OCI-LY7 (cell line): ENCODE measurements at regions not wholly inside any gene's neighbourhood (a gene's known extent, or its start where the extent isn't known, plus 50 kb on each side); places are given as distances from the start of the nearest gene placed in this dataset.

Experiments used
- EZH2phosphoT487 ChIP-seq: fragments of 200-600 bp; sonication (generic); IDR thresholded peaks from 2 replicates; pipeline ENCODE4 v1.6.1; 2018; ENCODE audit warnings: low read depth, borderline replicate concordance, mild to moderate bottlenecking, mixed run types, antibody characterized with exemption, low read length, moderate library complexity, mixed read lengths
- TF ChIP-seq, protein P1 (sequence below): fragments of 200-600 bp; sonication (generic); conservative IDR thresholded peaks from 2 replicates; pipeline ENCODE4 v1.5.1; 2014; ENCODE audit warnings: mild to moderate bottlenecking, antibody characterized with exemption, low read length, moderate library complexity, mixed read lengths

DNA sequence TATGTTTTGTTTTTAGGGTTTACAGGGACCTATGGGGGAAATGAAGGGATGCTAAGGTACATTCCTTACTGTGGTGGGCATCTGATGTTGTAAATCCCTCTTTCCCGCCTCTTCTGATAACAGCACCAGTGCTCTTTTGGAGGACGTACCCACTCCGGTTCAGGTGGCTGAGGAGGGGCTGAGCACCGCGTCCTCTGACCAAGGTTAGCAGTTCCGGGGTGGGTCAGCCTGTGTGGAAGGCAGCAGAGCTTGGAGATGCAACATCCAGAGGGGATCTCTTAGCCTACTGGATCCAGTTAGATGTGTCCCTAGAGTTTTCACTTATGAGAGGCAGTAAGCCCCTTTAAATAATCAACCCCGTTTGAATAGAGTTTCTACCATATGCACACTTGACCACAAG is 135.3 kb upstream of the KCNG1 start:
- TF ChIP-seq, protein P1, sequence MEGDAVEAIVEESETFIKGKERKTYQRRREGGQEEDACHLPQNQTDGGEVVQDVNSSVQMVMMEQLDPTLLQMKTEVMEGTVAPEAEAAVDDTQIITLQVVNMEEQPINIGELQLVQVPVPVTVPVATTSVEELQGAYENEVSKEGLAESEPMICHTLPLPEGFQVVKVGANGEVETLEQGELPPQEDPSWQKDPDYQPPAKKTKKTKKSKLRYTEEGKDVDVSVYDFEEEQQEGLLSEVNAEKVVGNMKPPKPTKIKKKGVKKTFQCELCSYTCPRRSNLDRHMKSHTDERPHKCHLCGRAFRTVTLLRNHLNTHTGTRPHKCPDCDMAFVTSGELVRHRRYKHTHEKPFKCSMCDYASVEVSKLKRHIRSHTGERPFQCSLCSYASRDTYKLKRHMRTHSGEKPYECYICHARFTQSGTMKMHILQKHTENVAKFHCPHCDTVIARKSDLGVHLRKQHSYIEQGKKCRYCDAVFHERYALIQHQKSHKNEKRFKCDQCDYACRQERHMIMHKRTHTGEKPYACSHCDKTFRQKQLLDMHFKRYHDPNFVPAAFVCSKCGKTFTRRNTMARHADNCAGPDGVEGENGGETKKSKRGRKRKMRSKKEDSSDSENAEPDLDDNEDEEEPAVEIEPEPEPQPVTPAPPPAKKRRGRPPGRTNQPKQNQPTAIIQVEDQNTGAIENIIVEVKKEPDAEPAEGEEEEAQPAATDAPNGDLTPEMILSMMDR = no peak
- no peak for TF ChIP-seq EZH2phosphoT487
